ENCODE measurements at regions not wholly inside any gene's neighbourhood (a gene's known extent, or its start where the extent isn't known, plus 50 kb on each side); places are given as distances from the start of the nearest gene placed in this dataset.
"Not testable (repeated sequence)": the region's sequence is repeated elsewhere in the genome, so short reads cannot be mapped to it uniquely, and the experiment has no call there.

- Histone ChIP-seq H3K9me3 (ENCODE audit: low read depth) (no peaks in the 10 kb centered on the region), H3K9ac (no peak overlapping the region), H3K4me2 (no peak overlapping the region), H3K27me3 (peaks cover 16% of the 10 kb centered on the region), H3K27ac (no peak overlapping the region), H3K79me2 (ENCODE audit: low read depth) (no peaks in the 10 kb centered on the region), H3F3A (ENCODE audit: low read depth) (no peaks in the 10 kb centered on the region), H3K36me3 (no peaks in the 10 kb centered on the region), H3K4me1 (peaks cover 7% of the 10 kb centered on the region), H3K4me3 (no peak overlapping the region), H4K20me1 (ENCODE audit: low read depth) (no peaks in the 10 kb centered on the region), H2AFZ (replicated peaks) (no peak overlapping the region)
- H3K36me3 Mint-ChIP-seq: no peaks in the 10 kb centered on the region
- no peak for DNase-seq (ENCODE audit: low spot score)
- TF ChIP-seq EZH2 (IDR thresholded peaks at IDR 0.05) (no peak), EZH2phosphoT487 (IDR thresholded peaks at IDR 0.05) (no peak)
- TF ChIP-seq, protein P1, sequence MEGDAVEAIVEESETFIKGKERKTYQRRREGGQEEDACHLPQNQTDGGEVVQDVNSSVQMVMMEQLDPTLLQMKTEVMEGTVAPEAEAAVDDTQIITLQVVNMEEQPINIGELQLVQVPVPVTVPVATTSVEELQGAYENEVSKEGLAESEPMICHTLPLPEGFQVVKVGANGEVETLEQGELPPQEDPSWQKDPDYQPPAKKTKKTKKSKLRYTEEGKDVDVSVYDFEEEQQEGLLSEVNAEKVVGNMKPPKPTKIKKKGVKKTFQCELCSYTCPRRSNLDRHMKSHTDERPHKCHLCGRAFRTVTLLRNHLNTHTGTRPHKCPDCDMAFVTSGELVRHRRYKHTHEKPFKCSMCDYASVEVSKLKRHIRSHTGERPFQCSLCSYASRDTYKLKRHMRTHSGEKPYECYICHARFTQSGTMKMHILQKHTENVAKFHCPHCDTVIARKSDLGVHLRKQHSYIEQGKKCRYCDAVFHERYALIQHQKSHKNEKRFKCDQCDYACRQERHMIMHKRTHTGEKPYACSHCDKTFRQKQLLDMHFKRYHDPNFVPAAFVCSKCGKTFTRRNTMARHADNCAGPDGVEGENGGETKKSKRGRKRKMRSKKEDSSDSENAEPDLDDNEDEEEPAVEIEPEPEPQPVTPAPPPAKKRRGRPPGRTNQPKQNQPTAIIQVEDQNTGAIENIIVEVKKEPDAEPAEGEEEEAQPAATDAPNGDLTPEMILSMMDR (IDR thresholded peaks at IDR 0.05): no peak
- no peaks in the 10 kb centered on the region for H3K9me3 Mint-ChIP-seq
- peaks cover 36% of the 10 kb centered on the region for H3K4me1 Mint-ChIP-seq
- H3K4me3 Mint-ChIP-seq: peak overlapping the region; percentile 19
- H3K27ac Mint-ChIP-seq: no peak overlapping the region
- peaks cover 6% of the 10 kb centered on the region for H3K27me3 Mint-ChIP-seq (ENCODE audit: insufficient read depth, low read depth)
Observed at GRCh38 chr16:29111421-29111820, 126.6 kb downstream of the LAT start.

DNA sequence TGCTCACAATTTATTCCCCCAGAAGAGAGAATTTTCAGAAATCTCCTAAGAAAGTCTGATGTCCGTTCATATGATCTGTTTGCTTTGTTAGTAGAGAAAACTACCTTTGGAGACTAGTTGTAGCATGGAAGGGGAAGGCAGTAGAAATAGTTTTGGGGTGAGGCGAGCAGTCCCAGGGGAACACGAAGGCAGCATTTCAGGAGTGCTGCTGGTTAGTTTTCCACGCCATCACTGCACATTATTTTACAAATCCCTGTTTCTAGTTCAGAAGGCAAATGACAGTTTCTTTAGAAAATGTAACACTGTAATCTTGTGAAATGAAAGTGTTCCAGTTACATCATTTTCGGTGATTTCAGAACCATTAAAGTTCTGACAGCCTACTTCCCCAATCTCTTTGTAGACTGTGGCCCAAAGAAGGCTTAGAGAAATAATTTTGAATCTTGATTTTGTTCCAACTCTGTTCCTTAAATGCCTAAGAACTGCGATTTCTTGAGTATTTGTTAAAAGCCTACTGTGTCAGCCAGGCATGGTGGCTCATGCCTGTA, 123.8 kb downstream of the LAT start:
- peaks cover 26% of the 10 kb centered on the region for H3K4me1 Mint-ChIP-seq
- not testable (repeated sequence) for H3K9ac ChIP-seq; H3K27ac ChIP-seq; H3K27ac Mint-ChIP-seq; H2AFZ ChIP-seq (replicated peaks); DNase-seq (ENCODE audit: low spot score); H3K9me3 ChIP-seq (ENCODE audit: low read depth); H3K36me3 Mint-ChIP-seq; H3K4me2 ChIP-seq; H3K27me3 Mint-ChIP-seq (ENCODE audit: insufficient read depth, low read depth); H3K4me3 ChIP-seq; H3K4me1 ChIP-seq; H3K4me3 Mint-ChIP-seq; H4K20me1 ChIP-seq (ENCODE audit: low read depth); H3F3A ChIP-seq (ENCODE audit: low read depth); H3K79me2 ChIP-seq (ENCODE audit: low read depth); H3K36me3 ChIP-seq; H3K9me3 Mint-ChIP-seq
- H3K27me3 ChIP-seq: peaks cover 16% of the 10 kb centered on the region

DNA sequence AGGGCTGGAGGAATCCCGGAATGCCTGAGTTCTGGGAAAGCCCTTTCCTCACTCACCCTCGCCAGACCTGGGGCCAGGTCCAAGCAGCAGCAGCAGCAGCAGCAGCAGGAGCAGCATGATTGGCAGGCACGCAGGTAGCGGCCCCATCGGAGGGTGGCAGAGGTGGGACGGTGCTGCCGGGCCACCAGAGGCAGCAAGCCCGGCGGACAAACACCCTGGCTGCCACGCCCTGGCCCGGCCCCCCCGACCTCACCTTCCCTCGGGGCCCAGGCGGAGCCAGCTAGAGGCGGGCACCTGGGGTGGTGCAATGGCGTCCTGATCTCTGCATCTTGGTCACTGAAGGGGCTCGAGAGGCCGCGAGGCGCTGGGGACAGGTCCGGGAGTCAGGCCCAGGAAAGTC, 122.4 kb downstream of the LAT start:
- peak; percentile 40 for DNase-seq (ENCODE audit: low spot score)
- Histone ChIP-seq H3K9ac (no peak overlapping the region), H3K4me1 (no peaks in the 10 kb centered on the region), H3F3A (ENCODE audit: low read depth) (no peaks in the 10 kb centered on the region), H4K20me1 (ENCODE audit: low read depth) (no peaks in the 10 kb centered on the region), H3K79me2 (ENCODE audit: low read depth) (no peaks in the 10 kb centered on the region), H3K36me3 (no peaks in the 10 kb centered on the region), H3K9me3 (ENCODE audit: low read depth) (no peaks in the 10 kb centered on the region), H3K4me3 (peak overlapping the region; percentile 47), H3K4me2 (peak overlapping the region; percentile 85), H2AFZ (replicated peaks) (peak overlapping the region; percentile 99), H3K27me3 (peaks cover 16% of the 10 kb centered on the region), H3K27ac (no peak overlapping the region)
- H3K27ac Mint-ChIP-seq: no peak overlapping the region
- H3K27me3 Mint-ChIP-seq (ENCODE audit: insufficient read depth, low read depth): peaks cover 6% of the 10 kb centered on the region
- no peaks in the 10 kb centered on the region for H3K36me3 Mint-ChIP-seq
- no peaks in the 10 kb centered on the region for H3K9me3 Mint-ChIP-seq
- H3K4me1 Mint-ChIP-seq: peaks cover 23% of the 10 kb centered on the region
- H3K4me3 Mint-ChIP-seq: no peak overlapping the region
- no peak for TF ChIP-seq EZH2phosphoT487 (IDR thresholded peaks at IDR 0.05)
- TF ChIP-seq EZH2 (IDR thresholded peaks at IDR 0.05): no peak
- TF ChIP-seq, protein P1 (IDR thresholded peaks at IDR 0.05): no peak

DNA sequence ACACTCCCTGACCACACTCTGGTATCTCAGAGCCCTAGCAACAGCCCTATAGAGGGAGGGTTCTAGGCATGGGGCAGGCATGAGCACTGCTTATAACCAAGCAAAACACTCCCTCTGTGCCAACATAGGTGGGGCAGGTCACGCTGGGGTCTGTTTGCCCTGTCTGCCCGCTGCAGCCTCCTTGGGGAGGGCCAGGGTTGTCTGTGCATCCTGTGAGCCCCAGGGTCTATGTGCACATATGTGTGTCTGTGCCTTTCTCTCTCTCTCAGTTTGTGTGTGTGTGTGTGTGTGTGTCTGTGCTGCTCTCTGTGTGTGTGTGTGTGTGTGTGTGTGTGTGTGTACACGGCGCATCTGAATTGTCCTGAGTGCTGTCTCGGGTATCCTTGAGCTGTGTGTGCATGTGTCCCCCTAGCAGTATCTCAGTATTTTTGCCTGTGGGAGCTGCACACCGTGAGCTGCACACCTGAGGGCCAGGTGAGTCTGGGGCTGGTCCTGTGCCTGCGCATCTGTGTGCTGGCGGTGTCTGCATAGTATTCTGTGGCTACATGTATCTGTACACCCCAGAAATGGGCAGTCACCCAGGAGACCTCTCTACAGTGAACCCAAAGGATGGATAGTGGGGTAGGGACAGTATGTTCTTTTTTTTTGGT, 121.5 kb downstream of the LAT start:
- H3K27me3 ChIP-seq: peaks cover 16% of the 10 kb centered on the region
- H3K4me2 ChIP-seq; H3K4me1 ChIP-seq; H3K4me3 ChIP-seq; H3K36me3 Mint-ChIP-seq; H3K27ac Mint-ChIP-seq; H3K9me3 Mint-ChIP-seq; DNase-seq (ENCODE audit: low spot score); H3K4me3 Mint-ChIP-seq; H4K20me1 ChIP-seq (ENCODE audit: low read depth); H2AFZ ChIP-seq (replicated peaks); H3F3A ChIP-seq (ENCODE audit: low read depth); H3K9ac ChIP-seq; H3K27me3 Mint-ChIP-seq (ENCODE audit: insufficient read depth, low read depth); H3K36me3 ChIP-seq; H3K9me3 ChIP-seq (ENCODE audit: low read depth); H3K27ac ChIP-seq; H3K79me2 ChIP-seq (ENCODE audit: low read depth): not testable (repeated sequence)
- peaks cover 18% of the 10 kb centered on the region for H3K4me1 Mint-ChIP-seq

GRCh38 chr16:29104600-29104999, 119.7 kb downstream of the LAT start:
- H3F3A ChIP-seq (ENCODE audit: low read depth); H3K27ac Mint-ChIP-seq; H3K4me1 ChIP-seq; H3K36me3 ChIP-seq; H3K4me2 ChIP-seq; H3K36me3 Mint-ChIP-seq; H3K9ac ChIP-seq; H3K27me3 Mint-ChIP-seq (ENCODE audit: insufficient read depth, low read depth); H2AFZ ChIP-seq (replicated peaks); H3K4me3 Mint-ChIP-seq; H4K20me1 ChIP-seq (ENCODE audit: low read depth); DNase-seq (ENCODE audit: low spot score); H3K9me3 Mint-ChIP-seq; H3K27ac ChIP-seq; H3K4me3 ChIP-seq; H3K9me3 ChIP-seq (ENCODE audit: low read depth); H3K79me2 ChIP-seq (ENCODE audit: low read depth): not testable (repeated sequence)
- peaks cover 16% of the 10 kb centered on the region for H3K27me3 ChIP-seq
- peaks cover 12% of the 10 kb centered on the region for H3K4me1 Mint-ChIP-seq

- H3K36me3 Mint-ChIP-seq: not testable (repeated sequence)
Observed at GRCh38 chr16:29097965-29098364, 113.1 kb downstream of the LAT start.

More at GRCh38 chr16:29097965-29098364, 113.1 kb downstream of the LAT start:
- not testable (repeated sequence) for H2AFZ ChIP-seq (replicated peaks); H3K27ac Mint-ChIP-seq; H3K4me3 Mint-ChIP-seq; H3K4me1 Mint-ChIP-seq; H3K36me3 ChIP-seq; H3K4me1 ChIP-seq; H3K4me2 ChIP-seq; H3K4me3 ChIP-seq; H3F3A ChIP-seq (ENCODE audit: low read depth); H4K20me1 ChIP-seq (ENCODE audit: low read depth); H3K27ac ChIP-seq; H3K79me2 ChIP-seq (ENCODE audit: low read depth); H3K27me3 ChIP-seq; H3K9ac ChIP-seq; H3K9me3 ChIP-seq (ENCODE audit: low read depth); DNase-seq (ENCODE audit: low spot score); H3K27me3 Mint-ChIP-seq (ENCODE audit: insufficient read depth, low read depth); H3K9me3 Mint-ChIP-seq
